NB4 (cell line): ENCODE measurements at regions not wholly inside any gene's neighbourhood (a gene's known extent, or its start where the extent isn't known, plus 50 kb on each side); places are given as distances from the start of the nearest gene placed in this dataset.
"Not testable (repeated sequence)": the region's sequence is repeated elsewhere in the genome, so short reads cannot be mapped to it uniquely, and the experiment has no call there.

Experiments
- DNase-seq: peaks from one replicate; pipeline ENCODE4 v3.0.0; 2010; ENCODE audit warnings: low read depth
- H3K4me3 ChIP-seq: one replicate; pipeline ENCODE4 v1.5.1; 2011; ENCODE audit warnings: mild to moderate bottlenecking, low read depth, low read length, moderate library complexity
- CTCF ChIP-seq: IDR thresholded peaks from one replicate; pipeline ENCODE4 v1.5.1; 2012; ENCODE audit warnings: low read depth, low read length
- MAX ChIP-seq: IDR thresholded peaks from 2 replicates; pipeline ENCODE4 v1.6.1; 2011; ENCODE audit warnings: low read depth, low read length
- MYC ChIP-seq: IDR thresholded peaks from 2 replicates; pipeline ENCODE4 v1.6.1; 2011; ENCODE audit warnings: low read depth, low read length
- POLR2A ChIP-seq: IDR thresholded peaks from 2 replicates; pipeline ENCODE4 v1.6.1; 2011; ENCODE audit warnings: mild to moderate bottlenecking; ENCODE audit not compliant: insufficient read length; ENCODE audit errors: extremely low read depth

GRCh38 chr2:231644426-231644825 lies 51.8 kb downstream of the TEX44 start:
- TF ChIP-seq MYC (no peak), CTCF (no peak), MAX (no peak)
- H3K4me3 ChIP-seq, result no peak overlapping the region
- DNase-seq, result no peak

GRCh38 chr2:231646476-231646875 lies 53.8 kb downstream of the TEX44 start:
- no peak for TF ChIP-seq MYC
- no peak for DNase-seq
- no peak overlapping the region for H3K4me3 ChIP-seq

GRCh38 chr2:231648579-231649174 lies 56.0 kb downstream of the TEX44 start:
- TF ChIP-seq MAX (peak; percentile 62), POLR2A (no peak), CTCF (peak; percentile 71), MYC (peak; percentile 63)
- no peak overlapping the region for H3K4me3 ChIP-seq
- peak; percentile 84 for DNase-seq

- peak; percentile 82 for DNase-seq
- H3K4me3 ChIP-seq, result not testable (repeated sequence)
Observed at GRCh38 chr2:231651561-231651960, 56.8 kb upstream of the PTMA start.

- TF ChIP-seq MYC (no peak), MAX (no peak), CTCF (no peak), POLR2A (no peak)
- no peak for DNase-seq
- H3K4me3 ChIP-seq, result no peak overlapping the region
Observed at GRCh38 chr2:231655488-231655887, 52.8 kb upstream of the PTMA start.

- no peak for DNase-seq
- no peak for TF ChIP-seq POLR2A
- TF ChIP-seq MYC, result no peak
- TF ChIP-seq MAX, result no peak
Observed at GRCh38 chr2:231655894-231656293, 52.4 kb upstream of the PTMA start.

More at GRCh38 chr2:231655894-231656293, 52.4 kb upstream of the PTMA start:
- no peak overlapping the region for H3K4me3 ChIP-seq
